Right forelimb (tissue), 1 donor: ENCODE measurements at regions not wholly inside any gene's neighbourhood (a gene's known extent, or its start where the extent isn't known, plus 50 kb on each side); places are given as distances from the start of the nearest gene placed in this dataset.

Experiments
- DNase-seq: peaks from one replicate; pipeline ENCODE4 v3.0.0-alpha.2; 2018

GRCh38 chr2:78506301-78506700 lies 519.2 kb upstream of the REG3G start:
- no peak for DNase-seq

GRCh38 chr2:78521938-78522337 lies 503.6 kb upstream of the REG3G start:
- no peak for DNase-seq

- DNase-seq: no peak
Measured at GRCh38 chr2:78532762-78533379, 492.6 kb upstream of the REG3G start.

- no peak for DNase-seq
Measured at GRCh38 chr2:78535395-78535794, 490.1 kb upstream of the REG3G start.

- DNase-seq: no peak
Measured at GRCh38 chr2:78538322-78538721, 487.2 kb upstream of the REG3G start.

- DNase-seq: no peak
Measured at GRCh38 chr2:78540255-78540654, 485.2 kb upstream of the REG3G start.

GRCh38 chr2:78541088-78541450 lies 484.4 kb upstream of the REG3G start:
- no peak for DNase-seq

GRCh38 chr2:78541451-78542267 lies 483.8 kb upstream of the REG3G start:
- no peak for DNase-seq

- no peak for DNase-seq
Measured at GRCh38 chr2:78546843-78547242, 478.7 kb upstream of the REG3G start.

GRCh38 chr2:78549766-78550165 lies 475.7 kb upstream of the REG3G start:
- DNase-seq: no peak

GRCh38 chr2:78553866-78554647 lies 471.4 kb upstream of the REG3G start:
- no peak for DNase-seq

GRCh38 chr2:78561876-78562275 lies 463.6 kb upstream of the REG3G start:
- DNase-seq: no peak

GRCh38 chr2:78564666-78565065 lies 460.8 kb upstream of the REG3G start:
- no peak for DNase-seq

- DNase-seq: no peak
Measured at GRCh38 chr2:78568782-78569373, 456.6 kb upstream of the REG3G start.

- DNase-seq: no peak
Measured at GRCh38 chr2:78576409-78576808, 449.1 kb upstream of the REG3G start.

GRCh38 chr2:78585871-78586270 lies 439.6 kb upstream of the REG3G start:
- DNase-seq: no peak

GRCh38 chr2:78586316-78586715 lies 439.2 kb upstream of the REG3G start:
- no peak for DNase-seq

GRCh38 chr2:78589871-78590270 lies 435.6 kb upstream of the REG3G start:
- DNase-seq: no peak

- no peak for DNase-seq
Measured at GRCh38 chr2:78592491-78592890, 433.0 kb upstream of the REG3G start.

GRCh38 chr2:78601113-78601512 lies 424.4 kb upstream of the REG3G start:
- no peak for DNase-seq

GRCh38 chr2:78602862-78603261 lies 422.6 kb upstream of the REG3G start:
- no peak for DNase-seq

- no peak for DNase-seq
Measured at GRCh38 chr2:78606895-78607294, 418.6 kb upstream of the REG3G start.

GRCh38 chr2:78614726-78615125 lies 410.8 kb upstream of the REG3G start:
- no peak for DNase-seq

GRCh38 chr2:78615956-78616355 lies 409.5 kb upstream of the REG3G start:
- no peak for DNase-seq
